ENCODE measurements at regions not wholly inside any gene's neighbourhood (a gene's known extent, or its start where the extent isn't known, plus 50 kb on each side); places are given as distances from the start of the nearest gene placed in this dataset.

DNA sequence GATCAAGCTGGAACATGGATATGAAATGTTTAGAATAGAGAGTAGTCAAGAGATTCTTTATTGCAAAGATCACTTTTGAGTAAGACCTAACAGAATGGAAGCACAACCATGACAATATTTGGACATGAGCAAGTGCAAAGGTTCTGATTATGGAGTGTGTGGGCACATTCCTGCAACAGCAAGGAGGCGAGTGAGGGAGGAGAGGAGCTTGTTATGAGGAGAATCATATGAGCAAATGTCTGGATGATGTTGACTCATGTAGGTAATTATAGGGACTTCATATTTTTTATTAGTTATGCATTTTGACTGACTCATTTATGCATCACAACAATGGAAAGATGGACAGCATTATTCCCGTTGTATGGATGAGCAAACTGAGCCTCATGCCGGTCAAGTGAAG, 100.8 kb upstream of the SLC35B3 start:
- Mint-ChIP-seq H3K27me3 (peaks cover 0 to 9% (median 2%) of the 10 kb centered on the region in 5 donors), H3K4me3 (no peak overlapping the region), H3K36me3 (peaks cover 0 to 16% (median 0%) of the 10 kb centered on the region in 3 donors), H3K27ac (no peak overlapping the region), H3K4me1 (no peaks in the 10 kb centered on the region), H3K9me3 (peaks cover 3 to 29% (median 19%) of the 10 kb centered on the region in 9 donors)
- DNase-seq (no peak), ATAC-seq (no peak)
- POLR2A ChIA-PET = no interaction called here

- no peak overlapping the region for H3K4me3 Mint-ChIP-seq
- POLR2A ChIA-PET = no interaction called here
- no peak for DNase-seq
- H3K27me3 Mint-ChIP-seq = peaks cover 0 to 9% (median 2%) of the 10 kb centered on the region in 5 donors
- ATAC-seq = no peak
- peaks cover 3 to 23% (median 14%) of the 10 kb centered on the region in 9 donors for H3K9me3 Mint-ChIP-seq
- H3K27ac Mint-ChIP-seq = no peak overlapping the region
- peaks cover 0 to 10% (median 0%) of the 10 kb centered on the region in 3 donors for H3K36me3 Mint-ChIP-seq
- no peaks in the 10 kb centered on the region for H3K4me1 Mint-ChIP-seq
Measured at GRCh38 chr6:8535519-8535918, 100.2 kb upstream of the SLC35B3 start.

DNA sequence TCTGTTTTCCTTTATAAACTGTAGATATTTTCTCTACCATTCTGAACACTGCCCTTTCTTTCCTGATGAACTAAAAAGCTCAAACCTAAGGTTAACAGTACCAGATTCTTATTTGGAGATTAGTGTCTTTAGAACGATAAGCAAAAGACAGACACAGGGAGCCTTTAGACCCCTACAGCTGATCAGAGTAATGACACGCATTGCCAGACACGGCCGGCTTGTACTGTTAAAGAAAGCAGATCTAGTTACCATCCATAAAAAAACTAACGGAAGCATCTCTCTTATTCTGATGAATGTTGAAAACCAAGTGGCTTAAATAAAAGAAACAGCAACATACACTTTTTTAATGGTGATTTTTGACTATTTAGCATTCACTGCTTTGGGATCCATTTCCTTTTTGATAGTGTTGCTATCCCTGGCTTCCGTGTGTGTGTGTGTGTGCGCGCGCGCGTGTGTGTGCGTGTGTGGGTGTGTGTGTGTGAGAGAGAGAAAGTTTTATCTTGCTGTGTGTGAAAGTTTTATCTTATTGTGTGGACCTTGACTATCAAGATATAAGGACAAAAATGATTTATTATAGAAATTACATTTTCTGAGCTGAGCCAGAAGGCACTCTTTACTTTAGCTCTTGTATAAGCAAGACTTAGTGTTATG, 95.6 kb upstream of the SLC35B3 start:
- ATAC-seq (no peak), DNase-seq (no peak)
- H3K27me3 Mint-ChIP-seq = peaks cover 0 to 9% (median 0%) of the 10 kb centered on the region in 5 donors
- POLR2A ChIA-PET = no interaction called here
- H3K27ac Mint-ChIP-seq = peak overlapping the region in 1 of 10 donors; percentile 28
- no peak overlapping the region for H3K4me3 Mint-ChIP-seq
- peaks cover 0 to 3% (median 0%) of the 10 kb centered on the region in 9 donors for H3K9me3 Mint-ChIP-seq
- H3K36me3 Mint-ChIP-seq = no peaks in the 10 kb centered on the region
- no peaks in the 10 kb centered on the region for H3K4me1 Mint-ChIP-seq

DNA sequence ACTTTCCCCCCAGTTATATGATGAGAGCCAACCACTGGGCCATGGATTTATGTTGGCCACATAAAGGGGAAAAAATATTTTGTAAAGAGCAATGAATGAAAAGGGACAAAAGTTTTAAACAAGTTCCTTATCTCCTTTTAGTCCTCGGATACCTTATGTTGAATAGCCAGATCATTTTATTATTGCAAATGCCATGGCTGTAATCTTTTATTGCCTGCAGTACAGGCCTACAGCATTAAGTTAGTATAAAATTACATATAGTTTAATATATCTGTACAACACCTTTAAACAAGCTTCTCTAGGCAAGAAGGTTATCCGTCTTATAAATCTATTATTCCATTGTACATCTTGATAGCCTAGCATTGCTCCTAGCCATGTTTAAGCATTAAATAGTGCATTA, 93.9 kb upstream of the SLC35B3 start:
- no peak for ATAC-seq
- Mint-ChIP-seq H3K4me3 (no peak overlapping the region), H3K4me1 (no peaks in the 10 kb centered on the region), H3K27me3 (peaks cover 0 to 2% (median 0%) of the 10 kb centered on the region in 5 donors), H3K36me3 (no peaks in the 10 kb centered on the region), H3K27ac (no peak overlapping the region), H3K9me3 (no peaks in the 10 kb centered on the region)
- POLR2A ChIA-PET = no interaction called here
- DNase-seq = no peak

GRCh38 chr6:8527818-8528217, 92.5 kb upstream of the SLC35B3 start:
- Mint-ChIP-seq H3K27ac (no peak overlapping the region), H3K27me3 (peaks cover 0 to 2% (median 0%) of the 10 kb centered on the region in 5 donors), H3K4me3 (no peak overlapping the region), H3K36me3 (no peaks in the 10 kb centered on the region), H3K9me3 (peaks cover 0 to 1% (median 0%) of the 10 kb centered on the region in 9 donors), H3K4me1 (no peaks in the 10 kb centered on the region)
- DNase-seq (no peak), ATAC-seq (no peak)
- POLR2A ChIA-PET = no interaction called here

GRCh38 chr6:8526624-8527023, 91.3 kb upstream of the SLC35B3 start:
- no peak overlapping the region for H3K4me3 Mint-ChIP-seq
- no peak for ATAC-seq
- no peak overlapping the region for H3K27ac Mint-ChIP-seq
- no peaks in the 10 kb centered on the region for H3K36me3 Mint-ChIP-seq
- H3K9me3 Mint-ChIP-seq = peaks cover 0 to 12% (median 0%) of the 10 kb centered on the region in 9 donors
- POLR2A ChIA-PET = no interaction called here
- no peaks in the 10 kb centered on the region for H3K4me1 Mint-ChIP-seq
- no peak for DNase-seq
- H3K27me3 Mint-ChIP-seq = peaks cover 0 to 3% (median 0%) of the 10 kb centered on the region in 5 donors

DNA sequence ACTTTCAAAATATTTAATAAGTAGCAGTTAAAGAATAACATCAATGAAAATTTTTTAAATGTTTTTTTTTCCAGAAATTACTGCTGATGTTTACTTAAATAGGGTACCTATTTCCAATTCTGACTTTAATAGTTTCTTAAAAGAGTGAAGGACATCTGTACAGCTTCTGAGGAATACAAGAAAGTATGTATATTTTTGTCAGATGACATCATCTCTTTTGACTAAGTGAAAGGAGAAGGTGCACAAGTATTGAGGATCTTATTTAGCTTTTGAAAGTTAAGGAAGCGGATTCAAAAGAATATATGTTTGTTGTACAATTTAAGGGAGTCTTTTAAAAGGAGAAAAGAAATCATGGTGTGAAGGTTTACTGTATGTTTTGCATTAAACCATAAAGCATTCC, 90.0 kb upstream of the SLC35B3 start:
- Mint-ChIP-seq H3K36me3 (peaks cover 0 to 1% (median 0%) of the 10 kb centered on the region in 3 donors), H3K9me3 (peaks cover 0 to 18% (median 2%) of the 10 kb centered on the region in 9 donors), H3K4me3 (no peak overlapping the region), H3K4me1 (no peaks in the 10 kb centered on the region), H3K27me3 (peaks cover 0 to 3% (median 2%) of the 10 kb centered on the region in 5 donors), H3K27ac (no peak overlapping the region)
- no peak for DNase-seq
- ATAC-seq = no peak
- POLR2A ChIA-PET = no interaction called here

- POLR2A ChIA-PET = no interaction called here
- no peaks in the 10 kb centered on the region for H3K4me1 Mint-ChIP-seq
- DNase-seq (no peak), ATAC-seq (no peak)
- H3K27ac Mint-ChIP-seq = no peak overlapping the region
- H3K27me3 Mint-ChIP-seq = peaks cover 0 to 23% (median 11%) of the 10 kb centered on the region in 5 donors
- H3K36me3 Mint-ChIP-seq = no peaks in the 10 kb centered on the region
- no peak overlapping the region for H3K4me3 Mint-ChIP-seq
- peaks cover 0 to 3% (median 0%) of the 10 kb centered on the region in 9 donors for H3K9me3 Mint-ChIP-seq
Measured at GRCh38 chr6:8513174-8513573, 77.8 kb upstream of the SLC35B3 start.

DNA sequence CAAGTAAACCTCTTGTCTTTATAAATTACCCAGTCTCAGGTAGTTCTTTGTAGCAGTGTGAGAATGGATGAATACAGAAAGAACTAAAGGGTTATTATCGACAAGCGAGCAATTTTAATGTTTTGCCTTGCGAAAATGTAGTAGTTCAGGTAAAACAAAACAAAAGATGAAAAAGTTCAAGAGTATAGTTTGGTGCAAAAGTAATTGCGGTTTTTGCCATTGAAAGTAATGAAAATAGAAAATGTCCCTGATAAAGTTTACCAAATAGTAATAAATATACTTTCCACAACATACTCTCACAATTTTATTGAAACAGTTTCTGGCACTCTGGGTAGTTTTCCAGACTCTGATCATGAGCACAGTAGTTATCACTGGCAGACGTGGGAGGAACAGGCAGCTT, 71.9 kb upstream of the SLC35B3 start:
- Mint-ChIP-seq H3K9me3 (peaks cover 0 to 2% (median 0%) of the 10 kb centered on the region in 9 donors), H3K27ac (no peak overlapping the region), H3K36me3 (peaks cover 0 to 4% (median 2%) of the 10 kb centered on the region in 3 donors), H3K27me3 (peaks cover 0 to 34% (median 8%) of the 10 kb centered on the region in 5 donors), H3K4me3 (no peak overlapping the region), H3K4me1 (no peaks in the 10 kb centered on the region)
- DNase-seq (no peak), ATAC-seq (no peak)
- POLR2A ChIA-PET = no interaction called here

- H3K27ac Mint-ChIP-seq = no peak overlapping the region
- peaks cover 0 to 2% (median 0%) of the 10 kb centered on the region in 9 donors for H3K9me3 Mint-ChIP-seq
- DNase-seq = no peak
- no peaks in the 10 kb centered on the region for H3K4me1 Mint-ChIP-seq
- peaks cover 0 to 4% (median 2%) of the 10 kb centered on the region in 3 donors for H3K36me3 Mint-ChIP-seq
- POLR2A ChIA-PET = no interaction called here
- no peak for ATAC-seq
- H3K27me3 Mint-ChIP-seq = peaks cover 0 to 30% (median 6%) of the 10 kb centered on the region in 5 donors
- no peak overlapping the region for H3K4me3 Mint-ChIP-seq
Measured at GRCh38 chr6:8506126-8506525, 70.8 kb upstream of the SLC35B3 start.

- DNase-seq (no peak), ATAC-seq (no peak)
- Mint-ChIP-seq H3K27me3 (peaks cover 0 to 14% (median 4%) of the 10 kb centered on the region in 5 donors), H3K9me3 (peaks cover 0 to 9% (median 2%) of the 10 kb centered on the region in 9 donors), H3K27ac (no peak overlapping the region), H3K4me3 (no peak overlapping the region), H3K4me1 (no peaks in the 10 kb centered on the region), H3K36me3 (peaks cover 0 to 4% (median 0%) of the 10 kb centered on the region in 3 donors)
- POLR2A ChIA-PET = no interaction called here
Measured at GRCh38 chr6:8499540-8499939, 64.2 kb upstream of the SLC35B3 start.

- Mint-ChIP-seq H3K27ac (no peak overlapping the region), H3K4me1 (no peaks in the 10 kb centered on the region), H3K4me3 (no peak overlapping the region), H3K27me3 (peaks cover 0 to 10% (median 0%) of the 10 kb centered on the region in 5 donors), H3K36me3 (peaks cover 0 to 4% (median 0%) of the 10 kb centered on the region in 3 donors), H3K9me3 (peaks cover 0 to 9% (median 2%) of the 10 kb centered on the region in 9 donors)
- POLR2A ChIA-PET = no interaction called here
- ATAC-seq = no peak
- DNase-seq = no peak
Measured at GRCh38 chr6:8494730-8495129, 59.4 kb upstream of the SLC35B3 start.

DNA sequence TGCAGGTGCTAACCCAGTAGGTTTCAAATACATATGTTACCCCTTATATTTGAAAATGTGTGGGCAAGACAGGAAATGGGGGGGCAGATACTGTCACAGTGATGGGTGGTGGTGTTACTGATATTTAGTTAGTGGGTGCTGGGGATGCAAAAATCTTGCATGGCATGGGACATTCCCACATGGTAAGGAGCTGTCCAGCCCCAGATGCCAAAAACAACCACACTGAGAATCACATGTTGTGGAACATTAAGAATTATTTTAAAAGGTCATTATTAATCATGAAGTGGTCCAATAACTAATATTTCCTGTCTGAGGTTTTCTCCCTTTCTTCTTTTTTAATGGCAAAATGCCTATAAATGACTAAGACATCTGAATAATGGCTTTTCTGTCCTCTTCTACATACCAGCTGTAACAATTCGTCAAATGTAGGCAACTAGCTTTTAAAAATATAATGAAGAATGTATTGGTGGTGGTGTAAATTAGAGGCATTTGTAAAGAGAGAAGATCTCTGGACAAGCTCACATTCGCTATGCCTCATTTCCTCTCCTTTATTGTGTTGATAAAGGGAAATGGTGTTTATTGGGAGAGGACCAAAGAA, 57.3 kb upstream of the SLC35B3 start:
- H3K4me1 Mint-ChIP-seq = no peaks in the 10 kb centered on the region
- peaks cover 0 to 5% (median 0%) of the 10 kb centered on the region in 9 donors for H3K9me3 Mint-ChIP-seq
- DNase-seq (no peak), ATAC-seq (no peak)
- no peak overlapping the region for H3K27ac Mint-ChIP-seq
- H3K27me3 Mint-ChIP-seq = peaks cover 0 to 3% (median 0%) of the 10 kb centered on the region in 5 donors
- no peak overlapping the region for H3K4me3 Mint-ChIP-seq
- POLR2A ChIA-PET = no interaction called here
- H3K36me3 Mint-ChIP-seq = peaks cover 0 to 4% (median 0%) of the 10 kb centered on the region in 3 donors

All from naive thymus-derived CD8-positive, alpha-beta T cell (primary cell).